ENCODE measurements at regions not wholly inside any gene's neighbourhood (a gene's known extent, or its start where the extent isn't known, plus 50 kb on each side); places are given as distances from the start of the nearest gene placed in this dataset.

DNA sequence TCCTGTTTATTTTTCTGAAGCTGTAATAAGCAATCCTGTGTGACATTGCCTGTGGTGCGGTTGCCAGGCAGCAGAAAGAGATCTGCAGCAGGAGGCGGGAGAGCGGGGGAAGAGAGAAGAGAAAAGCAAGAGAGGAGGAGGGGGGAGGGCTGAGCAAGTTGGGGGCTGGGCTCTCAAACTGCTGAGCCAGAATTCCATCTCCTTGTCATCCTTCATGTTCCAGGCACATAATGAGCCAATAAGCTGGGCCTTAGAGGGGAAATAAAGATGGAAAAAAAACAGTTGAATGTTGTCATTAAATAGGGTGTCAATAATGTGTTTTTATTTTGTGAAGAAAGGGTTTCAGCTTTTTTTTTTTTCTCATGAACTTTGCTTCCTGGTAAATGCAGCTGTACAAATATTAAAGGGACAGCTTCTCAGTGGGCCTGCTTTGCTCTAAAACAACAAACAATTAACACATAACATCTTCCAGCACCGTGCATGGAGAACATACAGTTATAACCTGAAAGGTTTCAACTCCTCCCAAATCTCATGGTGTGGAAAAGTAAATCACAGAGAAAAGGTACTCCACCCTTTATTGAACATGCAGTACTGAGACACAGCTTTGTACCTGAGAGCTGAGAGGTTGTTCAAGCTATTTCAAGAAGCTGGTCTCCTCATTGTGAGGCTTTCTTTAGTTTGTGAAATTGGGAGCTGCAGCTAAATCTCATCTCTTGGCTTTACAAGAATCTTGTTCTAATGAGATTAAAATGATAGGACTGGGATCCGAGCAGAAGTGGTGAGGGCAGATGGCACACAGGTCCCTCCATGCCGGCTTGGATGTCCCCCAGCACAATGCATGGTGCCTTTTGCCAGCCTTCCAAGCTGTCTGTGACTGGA, 451.1 kb upstream of the KCNMB2 start:
- TF ChIP-seq, protein P1, sequence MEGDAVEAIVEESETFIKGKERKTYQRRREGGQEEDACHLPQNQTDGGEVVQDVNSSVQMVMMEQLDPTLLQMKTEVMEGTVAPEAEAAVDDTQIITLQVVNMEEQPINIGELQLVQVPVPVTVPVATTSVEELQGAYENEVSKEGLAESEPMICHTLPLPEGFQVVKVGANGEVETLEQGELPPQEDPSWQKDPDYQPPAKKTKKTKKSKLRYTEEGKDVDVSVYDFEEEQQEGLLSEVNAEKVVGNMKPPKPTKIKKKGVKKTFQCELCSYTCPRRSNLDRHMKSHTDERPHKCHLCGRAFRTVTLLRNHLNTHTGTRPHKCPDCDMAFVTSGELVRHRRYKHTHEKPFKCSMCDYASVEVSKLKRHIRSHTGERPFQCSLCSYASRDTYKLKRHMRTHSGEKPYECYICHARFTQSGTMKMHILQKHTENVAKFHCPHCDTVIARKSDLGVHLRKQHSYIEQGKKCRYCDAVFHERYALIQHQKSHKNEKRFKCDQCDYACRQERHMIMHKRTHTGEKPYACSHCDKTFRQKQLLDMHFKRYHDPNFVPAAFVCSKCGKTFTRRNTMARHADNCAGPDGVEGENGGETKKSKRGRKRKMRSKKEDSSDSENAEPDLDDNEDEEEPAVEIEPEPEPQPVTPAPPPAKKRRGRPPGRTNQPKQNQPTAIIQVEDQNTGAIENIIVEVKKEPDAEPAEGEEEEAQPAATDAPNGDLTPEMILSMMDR (IDR thresholded peaks at IDR 0.05): no peak
- no peak for TF ChIP-seq POLR2A (IDR thresholded peaks at IDR 0.05)
- TF ChIP-seq POLR2AphosphoS5 (IDR thresholded peaks at IDR 0.05): no peak

Measured in breast epithelium (tissue), 3 donors.